Erythroblast (primary cell): ENCODE measurements at regions not wholly inside any gene's neighbourhood (a gene's known extent, or its start where the extent isn't known, plus 50 kb on each side); places are given as distances from the start of the nearest gene placed in this dataset.

Experiments used
- GATA1 ChIP-seq: IDR thresholded peaks from 2 replicates; pipeline ENCODE4 v1.6.1; 2011; ENCODE audit warnings: low read depth, mild to moderate bottlenecking, control low read depth, low read length, moderate library complexity
- POLR2A ChIP-seq: IDR thresholded peaks from 2 replicates; pipeline ENCODE4 v1.6.1; 2011; ENCODE audit warnings: mild to moderate bottlenecking, low read length

- TF ChIP-seq POLR2A (no peak), GATA1 (no peak)
Observed at GRCh38 chr5:9955586-9955985, 294.1 kb downstream of the ATPSCKMT start.
